KMS-11 (cell line): ENCODE measurements at regions not wholly inside any gene's neighbourhood (a gene's known extent, or its start where the extent isn't known, plus 50 kb on each side); places are given as distances from the start of the nearest gene placed in this dataset.

ENCODE experiments used
- H2AFZ ChIP-seq: fragments of 200-600 bp; sonication (generic); 2 replicates; pipeline ENCODE4 v1.6.1; 2016; ENCODE audit warnings: antibody characterized with exemption, mixed run types, low read depth
- H3K27ac ChIP-seq: fragments of 200-600 bp; sonication (generic); 2 replicates; pipeline ENCODE4 v1.6.1; 2016; ENCODE audit warnings: mild to moderate bottlenecking, mixed run types
- H3K27me3 ChIP-seq: fragments of 200-600 bp; sonication (generic); 2 replicates; pipeline ENCODE4 v1.6.1; 2017; ENCODE audit warnings: mild to moderate bottlenecking, low read depth, mixed run types, moderate library complexity; ENCODE audit not compliant: insufficient read depth
- H3K36me3 ChIP-seq: fragments of 200-600 bp; sonication (generic); 2 replicates; pipeline ENCODE4 v1.6.1; 2017; ENCODE audit warnings: mild to moderate bottlenecking, mixed run types; ENCODE audit not compliant: insufficient read depth
- H3K4me1 ChIP-seq: fragments of 200-600 bp; sonication (generic); 2 replicates; pipeline ENCODE4 v1.6.1; 2016; ENCODE audit warnings: mild to moderate bottlenecking, low read depth, mixed run types; ENCODE audit not compliant: poor library complexity, severe bottlenecking
- H3K4me2 ChIP-seq: fragments of 200-600 bp; sonication (generic); 2 replicates; pipeline ENCODE4 v1.7.0; 2016; ENCODE audit warnings: mild to moderate bottlenecking, mixed run types
- H3K4me3 ChIP-seq: fragments of 200-600 bp; sonication (generic); IDR thresholded peaks from 2 replicates; pipeline ENCODE4 v1.6.1; 2017; ENCODE audit warnings: low read depth, low read length, mixed read lengths; ENCODE audit not compliant: insufficient read depth
- H3K79me2 ChIP-seq: fragments of 200-600 bp; sonication (generic); 2 replicates; pipeline ENCODE4 v1.6.1; 2016; ENCODE audit warnings: low read depth, mixed run types; ENCODE audit not compliant: insufficient read depth
- H3K9ac ChIP-seq: fragments of 200-600 bp; sonication (generic); 2 replicates; pipeline ENCODE4 v1.6.1; 2016; ENCODE audit warnings: mild to moderate bottlenecking, mixed run types
- H4K20me1 ChIP-seq: fragments of 200-600 bp; sonication (generic); 2 replicates; pipeline ENCODE4 v1.6.1; 2016; ENCODE audit warnings: mild to moderate bottlenecking, mixed run types; ENCODE audit not compliant: insufficient read depth
- CTCF ChIP-seq: fragments of 200-600 bp; sonication (generic); conservative IDR thresholded peaks from 2 replicates; pipeline ENCODE4 v1.6.1; 2017; ENCODE audit warnings: low read depth, mild to moderate bottlenecking, antibody characterized with exemption, low read length, moderate library complexity, mixed read lengths

- Histone ChIP-seq H3K27me3 (no peaks in the 10 kb centered on the region), H3K36me3 (no peaks in the 10 kb centered on the region), H3K4me1 (peaks cover 13% of the 10 kb centered on the region), H2AFZ (no peak overlapping the region), H3K27ac (no peak overlapping the region), H3K4me2 (no peak overlapping the region), H3K9ac (no peak overlapping the region), H3K4me3 (no peak overlapping the region), H3K79me2 (no peaks in the 10 kb centered on the region), H4K20me1 (no peaks in the 10 kb centered on the region)
- no peak for TF ChIP-seq CTCF
Measured at GRCh38 chr2:2892892-2893291, 484.7 kb downstream of the EIPR1 start.

- Histone ChIP-seq H3K27me3 (no peaks in the 10 kb centered on the region), H3K79me2 (no peaks in the 10 kb centered on the region), H3K27ac (no peak overlapping the region), H3K9ac (no peak overlapping the region), H2AFZ (no peak overlapping the region), H3K4me3 (no peak overlapping the region), H3K36me3 (no peaks in the 10 kb centered on the region), H3K4me1 (peaks cover 18% of the 10 kb centered on the region), H4K20me1 (no peaks in the 10 kb centered on the region), H3K4me2 (no peak overlapping the region)
- TF ChIP-seq CTCF: no peak
Measured at GRCh38 chr2:2892378-2892777, 485.2 kb downstream of the EIPR1 start.

- H4K20me1 ChIP-seq: no peaks in the 10 kb centered on the region
- no peak overlapping the region for H3K9ac ChIP-seq
- H3K27me3 ChIP-seq: no peaks in the 10 kb centered on the region
- TF ChIP-seq CTCF: no peak
- H3K4me3 ChIP-seq: no peak overlapping the region
- H3K27ac ChIP-seq: no peak overlapping the region
- no peaks in the 10 kb centered on the region for H3K79me2 ChIP-seq
- H2AFZ ChIP-seq: no peak overlapping the region
- peaks cover 23% of the 10 kb centered on the region for H3K4me1 ChIP-seq
- H3K4me2 ChIP-seq: no peak overlapping the region
- H3K36me3 ChIP-seq: no peaks in the 10 kb centered on the region
Measured at GRCh38 chr2:2890901-2891300, 486.7 kb downstream of the EIPR1 start.

GRCh38 chr2:2890246-2890645 is 487.4 kb downstream of the EIPR1 start:
- TF ChIP-seq CTCF: no peak
- Histone ChIP-seq H3K27me3 (no peaks in the 10 kb centered on the region), H3K36me3 (no peaks in the 10 kb centered on the region), H3K4me1 (peaks cover 23% of the 10 kb centered on the region), H3K9ac (no peak overlapping the region), H3K4me3 (no peak overlapping the region), H3K27ac (no peak overlapping the region), H3K4me2 (no peak overlapping the region), H3K79me2 (no peaks in the 10 kb centered on the region), H4K20me1 (no peaks in the 10 kb centered on the region), H2AFZ (no peak overlapping the region)
